ENCODE measurements at regions not wholly inside any gene's neighbourhood (a gene's known extent, or its start where the extent isn't known, plus 50 kb on each side); places are given as distances from the start of the nearest gene placed in this dataset.

DNA sequence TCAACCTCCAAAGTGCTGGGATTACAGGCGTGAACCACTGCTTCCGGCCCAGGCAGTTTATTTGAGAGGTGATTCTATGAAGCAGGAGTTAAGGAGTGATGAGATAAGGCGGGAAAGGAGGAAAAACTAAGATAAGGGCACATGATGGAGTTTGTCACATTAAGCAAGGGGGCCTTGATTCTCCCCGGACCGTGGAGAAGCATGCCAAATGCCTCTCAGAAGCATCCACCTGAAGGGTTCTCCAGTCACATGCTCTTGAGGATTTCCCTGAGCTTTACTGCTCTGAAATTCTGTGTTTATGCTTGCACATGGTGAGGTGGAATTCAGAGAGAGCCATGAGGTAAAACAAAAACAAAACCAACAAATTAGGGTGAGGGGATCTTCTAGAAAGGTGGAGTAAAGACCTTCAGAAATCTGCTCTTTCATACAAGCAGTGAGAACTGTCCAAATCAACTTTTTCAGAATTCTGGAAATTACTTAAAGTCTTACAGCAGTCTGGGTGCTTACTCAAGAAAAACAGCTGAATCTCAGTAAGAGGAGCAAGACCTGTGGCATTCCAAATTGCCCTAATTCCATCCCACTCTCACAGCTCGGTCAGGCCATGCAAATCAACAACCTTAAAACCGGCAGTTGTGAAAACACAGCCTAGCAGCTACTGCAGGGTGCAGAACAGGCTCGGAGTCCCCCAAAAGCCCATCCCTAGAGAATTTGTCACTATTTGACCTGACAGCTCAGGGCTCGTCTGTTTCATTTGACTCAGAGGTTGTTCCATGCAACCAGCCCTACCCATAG, 69.1 kb upstream of the CTLA4 start (continued):
- TF ChIP-seq, protein P1, sequence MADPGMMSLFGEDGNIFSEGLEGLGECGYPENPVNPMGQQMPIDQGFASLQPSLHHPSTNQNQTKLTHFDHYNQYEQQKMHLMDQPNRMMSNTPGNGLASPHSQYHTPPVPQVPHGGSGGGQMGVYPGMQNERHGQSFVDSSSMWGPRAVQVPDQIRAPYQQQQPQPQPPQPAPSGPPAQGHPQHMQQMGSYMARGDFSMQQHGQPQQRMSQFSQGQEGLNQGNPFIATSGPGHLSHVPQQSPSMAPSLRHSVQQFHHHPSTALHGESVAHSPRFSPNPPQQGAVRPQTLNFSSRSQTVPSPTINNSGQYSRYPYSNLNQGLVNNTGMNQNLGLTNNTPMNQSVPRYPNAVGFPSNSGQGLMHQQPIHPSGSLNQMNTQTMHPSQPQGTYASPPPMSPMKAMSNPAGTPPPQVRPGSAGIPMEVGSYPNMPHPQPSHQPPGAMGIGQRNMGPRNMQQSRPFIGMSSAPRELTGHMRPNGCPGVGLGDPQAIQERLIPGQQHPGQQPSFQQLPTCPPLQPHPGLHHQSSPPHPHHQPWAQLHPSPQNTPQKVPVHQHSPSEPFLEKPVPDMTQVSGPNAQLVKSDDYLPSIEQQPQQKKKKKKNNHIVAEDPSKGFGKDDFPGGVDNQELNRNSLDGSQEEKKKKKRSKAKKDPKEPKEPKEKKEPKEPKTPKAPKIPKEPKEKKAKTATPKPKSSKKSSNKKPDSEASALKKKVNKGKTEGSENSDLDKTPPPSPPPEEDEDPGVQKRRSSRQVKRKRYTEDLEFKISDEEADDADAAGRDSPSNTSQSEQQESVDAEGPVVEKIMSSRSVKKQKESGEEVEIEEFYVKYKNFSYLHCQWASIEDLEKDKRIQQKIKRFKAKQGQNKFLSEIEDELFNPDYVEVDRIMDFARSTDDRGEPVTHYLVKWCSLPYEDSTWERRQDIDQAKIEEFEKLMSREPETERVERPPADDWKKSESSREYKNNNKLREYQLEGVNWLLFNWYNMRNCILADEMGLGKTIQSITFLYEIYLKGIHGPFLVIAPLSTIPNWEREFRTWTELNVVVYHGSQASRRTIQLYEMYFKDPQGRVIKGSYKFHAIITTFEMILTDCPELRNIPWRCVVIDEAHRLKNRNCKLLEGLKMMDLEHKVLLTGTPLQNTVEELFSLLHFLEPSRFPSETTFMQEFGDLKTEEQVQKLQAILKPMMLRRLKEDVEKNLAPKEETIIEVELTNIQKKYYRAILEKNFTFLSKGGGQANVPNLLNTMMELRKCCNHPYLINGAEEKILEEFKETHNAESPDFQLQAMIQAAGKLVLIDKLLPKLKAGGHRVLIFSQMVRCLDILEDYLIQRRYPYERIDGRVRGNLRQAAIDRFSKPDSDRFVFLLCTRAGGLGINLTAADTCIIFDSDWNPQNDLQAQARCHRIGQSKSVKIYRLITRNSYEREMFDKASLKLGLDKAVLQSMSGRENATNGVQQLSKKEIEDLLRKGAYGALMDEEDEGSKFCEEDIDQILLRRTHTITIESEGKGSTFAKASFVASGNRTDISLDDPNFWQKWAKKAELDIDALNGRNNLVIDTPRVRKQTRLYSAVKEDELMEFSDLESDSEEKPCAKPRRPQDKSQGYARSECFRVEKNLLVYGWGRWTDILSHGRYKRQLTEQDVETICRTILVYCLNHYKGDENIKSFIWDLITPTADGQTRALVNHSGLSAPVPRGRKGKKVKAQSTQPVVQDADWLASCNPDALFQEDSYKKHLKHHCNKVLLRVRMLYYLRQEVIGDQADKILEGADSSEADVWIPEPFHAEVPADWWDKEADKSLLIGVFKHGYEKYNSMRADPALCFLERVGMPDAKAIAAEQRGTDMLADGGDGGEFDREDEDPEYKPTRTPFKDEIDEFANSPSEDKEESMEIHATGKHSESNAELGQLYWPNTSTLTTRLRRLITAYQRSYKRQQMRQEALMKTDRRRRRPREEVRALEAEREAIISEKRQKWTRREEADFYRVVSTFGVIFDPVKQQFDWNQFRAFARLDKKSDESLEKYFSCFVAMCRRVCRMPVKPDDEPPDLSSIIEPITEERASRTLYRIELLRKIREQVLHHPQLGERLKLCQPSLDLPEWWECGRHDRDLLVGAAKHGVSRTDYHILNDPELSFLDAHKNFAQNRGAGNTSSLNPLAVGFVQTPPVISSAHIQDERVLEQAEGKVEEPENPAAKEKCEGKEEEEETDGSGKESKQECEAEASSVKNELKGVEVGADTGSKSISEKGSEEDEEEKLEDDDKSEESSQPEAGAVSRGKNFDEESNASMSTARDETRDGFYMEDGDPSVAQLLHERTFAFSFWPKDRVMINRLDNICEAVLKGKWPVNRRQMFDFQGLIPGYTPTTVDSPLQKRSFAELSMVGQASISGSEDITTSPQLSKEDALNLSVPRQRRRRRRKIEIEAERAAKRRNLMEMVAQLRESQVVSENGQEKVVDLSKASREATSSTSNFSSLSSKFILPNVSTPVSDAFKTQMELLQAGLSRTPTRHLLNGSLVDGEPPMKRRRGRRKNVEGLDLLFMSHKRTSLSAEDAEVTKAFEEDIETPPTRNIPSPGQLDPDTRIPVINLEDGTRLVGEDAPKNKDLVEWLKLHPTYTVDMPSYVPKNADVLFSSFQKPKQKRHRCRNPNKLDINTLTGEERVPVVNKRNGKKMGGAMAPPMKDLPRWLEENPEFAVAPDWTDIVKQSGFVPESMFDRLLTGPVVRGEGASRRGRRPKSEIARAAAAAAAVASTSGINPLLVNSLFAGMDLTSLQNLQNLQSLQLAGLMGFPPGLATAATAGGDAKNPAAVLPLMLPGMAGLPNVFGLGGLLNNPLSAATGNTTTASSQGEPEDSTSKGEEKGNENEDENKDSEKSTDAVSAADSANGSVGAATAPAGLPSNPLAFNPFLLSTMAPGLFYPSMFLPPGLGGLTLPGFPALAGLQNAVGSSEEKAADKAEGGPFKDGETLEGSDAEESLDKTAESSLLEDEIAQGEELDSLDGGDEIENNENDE (IDR thresholded peaks at IDR 0.05; ENCODE audit: insufficient replicate concordance, low read length): no peak
- TF ChIP-seq TCF12 (IDR thresholded peaks at IDR 0.05; ENCODE audit: low read depth, low read length): no peak
- no peak for TF ChIP-seq CBX8 (IDR thresholded peaks at IDR 0.05; ENCODE audit: borderline replicate concordance, low read depth, low read length)
- TF ChIP-seq, protein P2, sequence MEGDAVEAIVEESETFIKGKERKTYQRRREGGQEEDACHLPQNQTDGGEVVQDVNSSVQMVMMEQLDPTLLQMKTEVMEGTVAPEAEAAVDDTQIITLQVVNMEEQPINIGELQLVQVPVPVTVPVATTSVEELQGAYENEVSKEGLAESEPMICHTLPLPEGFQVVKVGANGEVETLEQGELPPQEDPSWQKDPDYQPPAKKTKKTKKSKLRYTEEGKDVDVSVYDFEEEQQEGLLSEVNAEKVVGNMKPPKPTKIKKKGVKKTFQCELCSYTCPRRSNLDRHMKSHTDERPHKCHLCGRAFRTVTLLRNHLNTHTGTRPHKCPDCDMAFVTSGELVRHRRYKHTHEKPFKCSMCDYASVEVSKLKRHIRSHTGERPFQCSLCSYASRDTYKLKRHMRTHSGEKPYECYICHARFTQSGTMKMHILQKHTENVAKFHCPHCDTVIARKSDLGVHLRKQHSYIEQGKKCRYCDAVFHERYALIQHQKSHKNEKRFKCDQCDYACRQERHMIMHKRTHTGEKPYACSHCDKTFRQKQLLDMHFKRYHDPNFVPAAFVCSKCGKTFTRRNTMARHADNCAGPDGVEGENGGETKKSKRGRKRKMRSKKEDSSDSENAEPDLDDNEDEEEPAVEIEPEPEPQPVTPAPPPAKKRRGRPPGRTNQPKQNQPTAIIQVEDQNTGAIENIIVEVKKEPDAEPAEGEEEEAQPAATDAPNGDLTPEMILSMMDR (IDR thresholded peaks at IDR 0.05; ENCODE audit: control extremely low read depth in 1 of 3, insufficient read depth in 1 of 3, low read depth in 1 of 3, low read length in 3 of 3): no peak
- no peak for TF ChIP-seq FOSL1 (IDR thresholded peaks at IDR 0.05; ENCODE audit: insufficient read depth, low read depth, low read length)
- TF ChIP-seq KDM5A (IDR thresholded peaks at IDR 0.05; ENCODE audit: low read length): no peak
- TF ChIP-seq NRF1 (IDR thresholded peaks at IDR 0.05; ENCODE audit: low read depth, low read length): no peak
- no peak for TF ChIP-seq MAFK (IDR thresholded peaks at IDR 0.05; ENCODE audit: low read depth, low read length)

All from H1 (cell line).